HUES64 (cell line): ENCODE measurements at regions not wholly inside any gene's neighbourhood (a gene's known extent, or its start where the extent isn't known, plus 50 kb on each side); places are given as distances from the start of the nearest gene placed in this dataset.
A peak's percentile ranks its signal among the peaks of the same experiment; 100 is the strongest.

Source experiments
- H3K27ac ChIP-seq: 2 replicates; pipeline ENCODE4 v1.7.0; 2013; ENCODE audit warnings: low read depth, low read length, inconsistent platforms
- H3K27me3 ChIP-seq: 2 replicates; pipeline ENCODE4 v1.6.1; 2013; ENCODE audit warnings: mild to moderate bottlenecking, low read length; ENCODE audit not compliant: insufficient read depth
- H3K36me3 ChIP-seq: 2 replicates; pipeline ENCODE4 v1.6.1; 2013; ENCODE audit warnings: mild to moderate bottlenecking, low read length; ENCODE audit not compliant: insufficient read depth
- H3K4me1 ChIP-seq: 2 replicates; pipeline ENCODE4 v1.6.1; 2013; ENCODE audit warnings: mild to moderate bottlenecking, low read length, moderate library complexity; ENCODE audit not compliant: insufficient read depth
- H3K4me3 ChIP-seq: 2 replicates; pipeline ENCODE4 v1.5.1; 2013; ENCODE audit warnings: mild to moderate bottlenecking, low read length, moderate library complexity
- H3K9ac ChIP-seq: 2 replicates; pipeline ENCODE4 v1.6.1; 2013; ENCODE audit warnings: mild to moderate bottlenecking, low read depth, low read length
- H3K9me3 ChIP-seq: 2 replicates; pipeline ENCODE4 v1.6.1; 2013; ENCODE audit warnings: low read depth, low read length; ENCODE audit not compliant: insufficient read depth
- WGBS: fragments of 150-250, 120-280 bp; methylation state at CpG from one replicate; pipeline ENCODE4 v1.1.7; 2013; ENCODE audit warnings: missing lambda C conversion rate; 5-methylcytosine and 5-hydroxymethylcytosine counted together

DNA sequence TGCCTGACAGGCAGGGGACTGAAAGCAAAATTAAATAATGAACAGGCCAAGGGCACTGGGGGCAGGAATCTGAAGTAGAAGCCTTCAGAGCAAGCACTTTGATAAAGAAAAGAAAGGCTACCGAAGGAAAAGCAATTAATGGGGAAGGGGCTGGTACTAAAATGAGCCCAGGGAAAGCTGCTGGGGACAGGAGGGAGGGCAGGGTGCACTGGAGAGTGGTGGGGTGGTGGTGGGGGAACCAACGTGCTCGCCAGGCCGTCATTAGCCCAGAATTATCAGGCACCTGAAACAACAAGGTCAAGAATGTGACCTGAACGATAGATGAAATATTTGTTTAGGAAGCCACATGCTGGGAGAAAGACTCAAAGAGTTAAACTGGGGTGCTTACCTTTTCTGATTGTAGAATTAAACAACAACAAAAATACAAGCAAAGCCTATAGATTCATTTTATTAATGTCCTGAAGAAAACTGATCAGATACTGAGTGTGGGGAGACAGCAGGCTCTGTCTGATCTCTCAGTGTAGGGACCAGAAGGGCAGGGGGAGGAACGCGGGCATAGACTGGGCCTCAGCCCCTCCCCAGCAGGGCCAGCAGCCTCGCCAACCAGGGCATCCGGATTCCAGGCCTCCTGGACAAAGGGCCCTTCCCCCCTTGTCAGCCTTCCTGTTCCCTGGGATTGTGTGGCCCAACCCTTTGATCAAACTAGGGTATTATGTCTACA, 239.7 kb upstream of the KLF3 start:
- no peaks in the 10 kb centered on the region for H3K36me3 ChIP-seq
- no peaks in the 10 kb centered on the region for H3K9me3 ChIP-seq
- H3K27me3 ChIP-seq: no peaks in the 10 kb centered on the region
- WGBS: 25% methylated on average over 9 of the region's 9 CpGs
- H3K4me1 ChIP-seq: peaks cover 26% of the 10 kb centered on the region
- peak overlapping the region; percentile 33; the same call in 1 of the 2 replicates for H3K9ac ChIP-seq
- no peak overlapping the region for H3K4me3 ChIP-seq
- peak overlapping the region; percentile 62 for H3K27ac ChIP-seq

DNA sequence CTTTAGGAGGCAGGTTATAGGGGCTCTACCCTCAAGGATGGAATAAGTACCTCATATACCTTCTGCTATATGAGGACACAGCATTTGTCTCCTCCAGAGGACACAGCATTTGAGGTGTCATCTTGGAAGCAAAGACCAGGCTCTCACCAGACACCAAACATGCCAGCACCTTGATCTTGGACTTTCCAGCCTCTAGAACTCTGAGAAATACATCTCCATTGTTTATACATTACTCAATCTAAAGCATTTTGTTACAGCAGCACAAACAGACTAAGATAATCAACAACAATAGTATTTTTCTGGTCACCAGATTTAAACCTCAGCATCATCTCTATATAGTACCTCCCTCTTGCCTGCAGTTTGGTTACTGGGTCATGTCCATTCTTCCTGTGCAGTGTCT, 237.5 kb upstream of the KLF3 start:
- Histone ChIP-seq H3K9me3 (no peaks in the 10 kb centered on the region), H3K36me3 (no peaks in the 10 kb centered on the region)

DNA sequence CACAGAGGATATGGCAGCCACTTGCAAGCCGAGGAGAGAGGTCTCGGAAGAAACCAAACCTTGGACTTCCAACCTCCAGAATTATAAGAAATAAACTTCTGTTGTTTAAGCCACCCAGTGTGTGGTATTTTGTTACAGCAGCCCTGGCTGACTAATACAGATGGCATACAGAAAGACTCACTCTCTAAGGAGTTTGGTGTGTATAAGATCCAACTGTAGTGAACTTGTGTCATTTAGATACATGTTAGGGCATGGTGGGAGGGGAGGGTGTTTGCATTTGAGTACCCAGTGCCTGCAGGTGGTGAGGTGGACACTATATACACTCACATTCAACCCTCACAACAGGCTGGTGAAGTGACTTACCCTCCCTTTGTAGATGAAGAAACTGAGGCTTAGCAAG, 233.2 kb upstream of the KLF3 start:
- H3K9me3 ChIP-seq: no peaks in the 10 kb centered on the region
- 85% methylated on average over 2 of the region's 2 CpGs for WGBS
- no peak overlapping the region for H3K4me3 ChIP-seq
- H3K4me1 ChIP-seq: no peaks in the 10 kb centered on the region
- no peak overlapping the region for H3K9ac ChIP-seq
- H3K27me3 ChIP-seq: no peaks in the 10 kb centered on the region
- no peaks in the 10 kb centered on the region for H3K36me3 ChIP-seq
- H3K27ac ChIP-seq: no peak overlapping the region

More for the DNA sequence above, 237.5 kb upstream of the KLF3 start:
- H3K27ac ChIP-seq: no peak overlapping the region
- peaks cover 26% of the 10 kb centered on the region for H3K4me1 ChIP-seq
- H3K27me3 ChIP-seq: no peaks in the 10 kb centered on the region
- no peak overlapping the region for H3K9ac ChIP-seq
- no peak overlapping the region for H3K4me3 ChIP-seq

DNA sequence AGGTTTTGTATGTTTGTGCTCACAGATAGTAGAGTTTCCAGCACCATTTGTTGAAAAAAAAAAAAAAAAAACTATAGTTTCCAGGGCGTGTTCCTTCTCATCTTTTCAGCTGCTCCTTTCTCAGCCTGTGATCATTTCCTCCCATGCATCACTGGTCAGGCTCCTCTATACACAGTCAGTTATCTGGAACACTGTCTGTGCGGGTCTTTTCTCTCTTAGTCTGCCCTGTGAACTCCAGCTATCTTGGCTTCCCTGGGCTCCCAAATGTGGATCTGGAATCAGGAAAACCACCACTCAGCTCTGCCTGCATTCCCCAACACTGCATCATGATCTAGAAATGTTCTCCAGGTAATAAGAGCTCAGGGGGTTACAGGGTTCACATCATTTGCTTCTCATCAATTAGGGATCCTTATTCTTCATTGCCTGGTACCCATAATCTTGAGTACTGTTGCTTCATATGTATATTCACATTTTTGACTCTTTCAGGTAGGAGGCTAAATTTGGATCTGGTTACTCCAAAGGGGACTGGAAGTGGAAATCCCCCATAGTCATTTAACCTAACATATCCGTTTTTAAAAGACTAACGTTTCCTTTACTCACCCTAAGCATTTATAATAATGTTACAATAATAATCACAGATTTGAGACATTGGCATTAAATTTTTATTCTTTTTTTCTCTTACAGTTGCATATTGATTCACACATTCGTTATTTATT, 221.8 kb upstream of the KLF3 start:
- WGBS: 94% methylated on average over 3 of the region's 5 CpGs
- H3K4me1 ChIP-seq: no peaks in the 10 kb centered on the region
- no peak overlapping the region for H3K4me3 ChIP-seq
- no peaks in the 10 kb centered on the region for H3K27me3 ChIP-seq
- peaks cover 24% of the 10 kb centered on the region; the same call in 1 of the 2 replicates for H3K9me3 ChIP-seq
- H3K27ac ChIP-seq: no peak overlapping the region
- H3K36me3 ChIP-seq: no peaks in the 10 kb centered on the region
- no peak overlapping the region for H3K9ac ChIP-seq

DNA sequence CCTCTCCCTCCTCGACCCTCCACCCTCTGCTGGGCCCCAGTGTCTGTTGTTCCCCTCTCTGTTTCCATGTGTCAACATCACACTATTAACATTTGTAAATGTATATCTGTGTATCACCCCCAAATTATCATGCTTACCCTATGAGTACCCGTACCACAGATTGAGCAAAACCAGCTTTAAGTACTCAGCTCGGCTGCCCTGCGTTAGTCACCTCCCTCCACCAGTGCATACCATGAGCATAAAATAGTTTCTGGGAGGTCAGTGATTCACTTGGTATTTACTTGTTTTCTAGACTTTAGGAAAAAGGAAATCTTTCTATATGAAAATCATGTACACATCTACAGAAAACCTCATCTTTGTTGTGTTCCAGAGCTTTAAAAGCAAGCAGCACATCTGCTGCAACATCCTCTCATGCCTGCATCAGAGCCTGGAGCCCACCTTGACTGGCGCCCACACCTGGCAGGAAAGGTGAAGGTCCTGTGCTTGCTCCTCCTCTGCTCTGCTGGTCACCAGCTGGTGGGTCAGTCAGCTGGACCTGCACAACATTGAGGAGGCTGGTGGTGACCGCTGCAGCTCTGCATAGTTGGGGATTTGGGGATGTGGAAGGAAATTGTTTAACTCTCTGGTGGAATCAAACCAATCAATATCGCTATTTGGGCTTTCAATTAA, 214.4 kb upstream of the KLF3 start:
- 87% methylated on average over 6 of the region's 7 CpGs for WGBS
- H3K27me3 ChIP-seq: no peaks in the 10 kb centered on the region
- H3K9ac ChIP-seq: no peak overlapping the region
- no peak overlapping the region for H3K27ac ChIP-seq
- no peaks in the 10 kb centered on the region for H3K36me3 ChIP-seq
- H3K4me3 ChIP-seq: no peak overlapping the region
- H3K4me1 ChIP-seq: no peaks in the 10 kb centered on the region
- H3K9me3 ChIP-seq: 0 out of 2 replicates have a peak, but pooled peaks cover 3% of the 10 kb centered on the region

DNA sequence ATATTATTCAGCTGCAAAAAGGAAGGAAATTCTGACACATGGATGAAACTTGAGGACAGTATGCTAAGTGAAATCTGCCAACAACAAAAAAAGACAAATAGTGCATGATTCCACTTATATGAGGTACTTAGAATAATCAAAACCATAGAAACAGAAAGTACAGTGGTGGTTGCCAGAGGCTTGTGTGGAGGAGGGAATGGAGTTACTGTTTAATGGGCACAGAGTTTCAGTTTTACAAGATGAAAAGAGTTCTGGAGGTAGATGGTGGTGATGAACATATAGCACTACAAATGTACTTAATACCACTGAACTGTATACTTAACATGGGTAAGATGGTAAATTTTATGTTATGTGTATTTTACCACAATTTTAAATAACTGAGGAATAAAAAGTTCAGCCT, 212.0 kb upstream of the KLF3 start:
- Histone ChIP-seq H3K27me3 (no peaks in the 10 kb centered on the region), H3K27ac (no peak overlapping the region), H3K9ac (no peak overlapping the region), H3K4me3 (no peak overlapping the region), H3K9me3 (0 out of 2 replicates have a peak, but pooled peaks cover 3% of the 10 kb centered on the region), H3K4me1 (no peaks in the 10 kb centered on the region), H3K36me3 (no peaks in the 10 kb centered on the region)

DNA sequence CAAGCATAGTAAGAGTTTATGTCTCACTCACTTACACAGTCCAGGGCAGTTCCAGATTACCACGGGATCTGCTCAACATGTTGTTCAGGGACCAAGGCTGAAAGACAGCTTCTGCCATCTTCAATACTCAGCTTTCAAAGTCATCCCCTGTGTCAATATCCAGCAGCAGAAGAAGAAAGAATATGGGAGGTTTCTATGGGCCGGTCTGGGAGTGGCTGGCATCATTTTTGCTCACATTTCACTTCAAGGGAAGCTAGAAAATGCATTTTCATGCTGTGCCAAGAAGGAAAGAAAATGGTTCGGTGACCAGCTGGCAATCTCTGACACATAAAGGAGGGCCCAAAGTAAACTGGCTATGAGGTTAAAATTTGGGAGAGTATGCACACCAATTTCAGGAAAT, 211.5 kb upstream of the KLF3 start:
- no peak overlapping the region for H3K9ac ChIP-seq
- H3K4me1 ChIP-seq: no peaks in the 10 kb centered on the region
- no peak overlapping the region for H3K27ac ChIP-seq
- H3K27me3 ChIP-seq: no peaks in the 10 kb centered on the region
- H3K9me3 ChIP-seq: 0 out of 2 replicates have a peak, but pooled peaks cover 3% of the 10 kb centered on the region
- WGBS: 93% methylated on average over 3 of the region's 3 CpGs
- no peak overlapping the region for H3K4me3 ChIP-seq
- no peaks in the 10 kb centered on the region for H3K36me3 ChIP-seq

DNA sequence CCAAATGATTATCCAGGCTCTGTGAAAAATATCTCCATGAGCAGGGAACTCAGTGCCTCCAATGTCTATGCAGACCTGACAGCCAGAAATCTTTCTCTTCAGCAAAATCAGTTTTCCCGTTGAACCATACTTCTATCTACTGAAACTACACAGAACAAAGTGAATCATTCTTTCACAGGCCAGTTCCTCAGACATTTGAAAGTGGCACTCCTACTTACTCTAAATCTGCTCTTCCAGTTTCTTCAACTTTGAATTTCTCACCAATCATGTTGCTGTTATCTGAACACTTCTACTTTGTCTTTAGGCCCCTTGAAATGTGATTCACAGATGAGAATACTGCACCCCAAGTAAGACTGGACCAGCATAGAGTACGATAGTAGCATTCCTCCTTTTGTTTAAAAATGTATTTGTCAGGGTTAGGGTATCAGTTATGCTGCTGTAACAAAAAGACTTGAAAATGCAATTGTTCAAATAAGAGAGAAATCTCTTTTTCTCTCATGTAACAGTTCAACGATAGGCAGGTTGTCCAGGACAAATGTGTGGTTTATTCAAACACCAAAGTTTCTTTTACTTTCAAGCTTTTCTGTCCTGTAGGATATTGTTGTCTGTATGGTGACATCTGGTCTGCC, 210.6 kb upstream of the KLF3 start:
- 88% methylated on average over 3 of the region's 3 CpGs for WGBS
- H3K9me3 ChIP-seq: 0 out of 2 replicates have a peak, but pooled peaks cover 3% of the 10 kb centered on the region
- H3K4me1 ChIP-seq: no peaks in the 10 kb centered on the region
- no peak overlapping the region for H3K4me3 ChIP-seq
- H3K27ac ChIP-seq: no peak overlapping the region
- no peaks in the 10 kb centered on the region for H3K27me3 ChIP-seq
- no peaks in the 10 kb centered on the region for H3K36me3 ChIP-seq
- no peak overlapping the region for H3K9ac ChIP-seq

DNA sequence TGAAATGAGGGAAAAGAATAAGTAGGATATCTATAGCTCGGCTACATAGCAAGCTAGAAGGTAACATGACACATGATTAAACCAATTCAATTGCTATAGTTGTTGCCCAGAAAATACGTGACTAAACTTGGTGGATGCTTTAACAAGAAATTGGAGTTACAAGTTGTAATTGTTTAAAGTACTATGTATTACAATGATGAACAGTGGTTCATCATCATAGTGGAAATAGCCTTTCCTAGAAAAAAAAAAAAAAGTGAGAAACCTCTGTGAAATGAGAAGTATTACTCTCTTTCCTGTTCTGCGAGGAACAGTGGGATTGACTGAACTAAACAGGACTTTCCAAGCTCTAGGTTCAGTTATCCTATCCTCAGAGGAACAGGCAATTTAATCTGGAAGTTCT, 209.7 kb upstream of the KLF3 start:
- no peaks in the 10 kb centered on the region for H3K9me3 ChIP-seq
- no peaks in the 10 kb centered on the region for H3K4me1 ChIP-seq
- no peak overlapping the region for H3K9ac ChIP-seq
- no peaks in the 10 kb centered on the region for H3K36me3 ChIP-seq
- H3K27me3 ChIP-seq: no peaks in the 10 kb centered on the region
- H3K27ac ChIP-seq: no peak overlapping the region
- WGBS: 97% methylated on average over 3 of the region's 3 CpGs
- H3K4me3 ChIP-seq: no peak overlapping the region

DNA sequence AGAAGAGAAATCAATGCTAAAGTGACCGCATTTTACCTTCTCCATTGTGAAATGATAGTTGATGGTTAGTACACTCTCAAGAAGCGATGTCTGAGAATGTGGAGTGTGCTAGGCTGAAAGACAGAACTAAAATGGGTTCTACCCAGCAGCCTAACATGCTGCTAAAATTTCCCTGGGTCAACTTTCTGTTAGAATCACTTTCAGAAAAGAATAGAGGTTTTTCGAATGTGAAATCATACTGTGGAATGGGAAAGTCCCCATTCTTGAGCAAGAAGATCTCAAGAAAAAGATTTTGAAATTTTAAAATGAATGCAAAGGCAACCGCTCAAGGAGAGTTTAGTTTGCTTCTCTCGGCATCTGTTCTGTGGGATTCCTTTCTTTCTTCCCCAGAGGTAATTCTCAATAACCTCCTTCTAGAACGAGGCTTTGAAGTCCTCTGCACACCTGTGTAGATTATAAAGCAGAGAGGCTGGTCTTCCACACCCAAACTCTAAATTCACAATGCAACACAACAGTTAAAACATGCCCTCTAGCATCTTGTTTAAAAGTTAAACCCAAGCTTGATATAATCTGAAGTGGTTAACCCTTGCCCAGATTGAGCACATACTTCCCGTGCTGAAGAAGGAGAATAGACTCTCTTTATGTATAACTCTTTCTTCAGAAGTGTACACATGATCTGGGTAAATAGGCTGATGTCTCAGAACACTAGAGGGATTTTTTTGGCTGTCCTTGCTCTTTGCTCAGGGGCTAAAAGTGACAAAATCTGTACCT, 208.7 kb upstream of the KLF3 start:
- Histone ChIP-seq H3K27me3 (no peaks in the 10 kb centered on the region), H3K9ac (no peak overlapping the region), H3K4me1 (no peaks in the 10 kb centered on the region), H3K36me3 (no peaks in the 10 kb centered on the region), H3K27ac (no peak overlapping the region), H3K9me3 (no peaks in the 10 kb centered on the region), H3K4me3 (no peak overlapping the region)
- 91% methylated on average over 7 of the region's 7 CpGs for WGBS
